Fibroblast of skin of left biceps (primary cell): ENCODE measurements at regions not wholly inside any gene's neighbourhood (a gene's known extent, or its start where the extent isn't known, plus 50 kb on each side); places are given as distances from the start of the nearest gene placed in this dataset.

Experiments used
- DNase-seq, 2 experiments: peaks; one replicate each; pipeline ENCODE4 v3.0.0-alpha.2; 2013; ENCODE audit warnings: low read depth in 2 of 2

- DNase-seq = no peak
Measured at GRCh38 chr13:56189439-56189838, 951.3 kb upstream of the PRR20A start.

GRCh38 chr13:56189978-56190377, 950.7 kb upstream of the PRR20A start:
- DNase-seq = no peak

- no peak for DNase-seq
Measured at GRCh38 chr13:56198350-56198749, 942.4 kb upstream of the PRR20A start.

GRCh38 chr13:56201834-56202233, 938.9 kb upstream of the PRR20A start:
- no peak for DNase-seq

DNA sequence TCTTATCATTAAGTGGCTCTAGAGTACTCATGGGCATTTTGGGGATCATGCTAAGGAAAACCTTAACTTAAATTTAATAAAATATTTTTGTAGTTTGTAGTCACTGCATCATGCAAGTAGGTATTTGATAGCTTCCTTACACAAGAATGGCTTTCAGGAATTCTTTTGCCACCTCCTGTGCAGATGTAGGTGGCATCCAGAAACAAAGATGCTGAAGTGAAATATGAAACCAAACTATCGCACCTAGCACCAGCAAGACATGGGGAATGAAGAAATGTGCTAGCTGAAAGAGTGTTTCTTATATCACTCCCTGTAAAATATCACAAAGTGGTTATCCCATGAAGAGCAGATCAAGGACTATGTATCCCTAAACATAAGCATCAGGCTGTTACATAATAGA, 924.5 kb upstream of the PRR20A start:
- DNase-seq = no peak

- DNase-seq = no peak
Measured at GRCh38 chr13:56247692-56248091, 893.0 kb upstream of the PRR20A start.

GRCh38 chr13:56271686-56272085, 869.0 kb upstream of the PRR20A start:
- DNase-seq = no peak

DNA sequence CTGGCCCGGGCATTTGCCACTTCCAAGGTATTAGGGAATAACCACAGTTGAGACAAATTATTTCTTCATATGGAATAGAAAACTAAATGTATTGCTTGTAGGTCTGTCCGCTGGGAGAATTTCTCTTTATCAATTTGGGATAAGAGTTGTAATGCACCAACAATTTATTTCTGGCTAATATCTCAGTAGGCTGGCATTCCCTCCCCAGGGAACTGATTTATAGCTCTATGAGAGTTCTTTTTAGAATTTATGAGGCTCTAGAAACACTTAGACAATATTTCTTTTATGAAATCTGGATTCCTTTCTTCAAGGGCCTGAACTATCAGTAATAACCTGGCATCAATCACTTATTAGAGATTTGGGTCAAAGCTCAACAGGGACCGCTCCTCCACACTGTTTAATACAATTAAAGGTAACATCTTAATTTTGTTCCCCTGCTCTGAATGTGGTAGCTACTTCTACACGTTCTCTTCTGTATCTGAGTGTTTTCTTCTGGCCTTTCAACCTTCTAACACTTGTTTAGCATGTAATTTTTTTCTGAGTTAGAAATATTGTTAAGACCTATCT, 857.4 kb upstream of the PRR20A start:
- no peak for DNase-seq

- no peak for DNase-seq
Measured at GRCh38 chr13:56299650-56300049, 841.1 kb upstream of the PRR20A start.

DNA sequence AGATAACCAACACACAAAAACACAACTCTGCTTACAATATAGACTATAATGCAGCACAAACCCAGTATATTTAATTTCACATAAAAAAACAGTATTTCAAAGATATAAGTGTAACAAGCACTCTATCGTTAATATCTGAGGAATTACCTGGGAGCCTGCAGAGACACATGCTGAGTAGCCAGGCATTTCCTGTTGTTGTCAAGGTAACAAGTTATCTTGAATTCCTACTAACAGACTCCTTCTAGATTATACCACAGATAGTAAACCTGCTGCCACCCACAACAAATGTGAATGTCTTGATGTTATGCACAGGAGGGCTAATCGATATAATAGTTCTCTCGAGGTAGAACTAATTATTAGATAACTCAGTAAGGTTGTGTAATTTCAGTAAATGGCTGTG, 826.0 kb upstream of the PRR20A start:
- no peak for DNase-seq

- DNase-seq = no peak
Measured at GRCh38 chr13:56317841-56318240, 822.9 kb upstream of the PRR20A start.

- no peak for DNase-seq
Measured at GRCh38 chr13:56332671-56333070, 808.0 kb upstream of the PRR20A start.

GRCh38 chr13:56335775-56336174, 804.9 kb upstream of the PRR20A start:
- no peak for DNase-seq

GRCh38 chr13:56338421-56338820, 802.3 kb upstream of the PRR20A start:
- DNase-seq = no peak

- no peak for DNase-seq
Measured at GRCh38 chr13:56347014-56347413, 793.7 kb upstream of the PRR20A start.

GRCh38 chr13:56349866-56350265, 790.9 kb upstream of the PRR20A start:
- DNase-seq = no peak

DNA sequence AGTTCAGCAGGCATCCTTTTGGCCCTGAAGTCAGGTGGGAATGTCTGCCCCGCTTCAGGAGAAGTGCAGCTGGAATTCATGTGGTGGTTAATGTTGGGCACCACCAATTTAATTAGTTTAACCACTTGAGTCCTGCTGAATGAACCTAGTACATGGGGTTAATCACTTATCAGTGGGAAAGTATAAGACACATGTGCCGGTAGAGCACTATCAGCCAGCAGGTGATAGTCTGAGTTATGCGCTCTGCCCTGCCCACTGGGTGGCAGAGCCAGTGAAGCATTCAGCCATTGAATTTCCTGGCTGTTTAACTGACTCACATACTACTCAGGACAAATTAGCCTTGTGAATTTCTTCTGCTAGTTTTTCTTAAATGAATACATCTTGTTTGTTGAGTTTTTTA, 789.7 kb upstream of the PRR20A start:
- DNase-seq = no peak

- no peak for DNase-seq
Measured at GRCh38 chr13:56352361-56352760, 788.4 kb upstream of the PRR20A start.

DNA sequence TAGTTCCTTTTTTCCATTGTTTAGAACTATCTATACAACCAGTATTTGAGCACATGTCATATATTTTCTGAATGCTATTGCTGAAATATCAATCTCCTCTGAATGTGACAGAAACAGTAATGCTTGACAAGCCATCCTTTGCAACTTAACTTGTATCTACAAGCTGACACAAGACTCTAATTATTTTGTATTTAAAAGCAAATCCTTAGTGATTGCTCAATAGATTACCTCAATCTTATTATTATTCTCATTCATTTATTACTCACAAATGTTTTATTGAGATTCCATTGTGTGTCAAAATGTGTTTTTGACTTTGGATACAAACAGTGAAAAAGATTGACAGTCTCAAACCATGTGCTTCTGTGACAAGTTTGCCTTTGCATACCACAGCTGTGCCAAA, 787.8 kb upstream of the PRR20A start:
- DNase-seq = no peak

- no peak for DNase-seq
Measured at GRCh38 chr13:56356690-56357089, 784.0 kb upstream of the PRR20A start.

- DNase-seq = no peak
Measured at GRCh38 chr13:56378566-56378965, 762.2 kb upstream of the PRR20A start.

DNA sequence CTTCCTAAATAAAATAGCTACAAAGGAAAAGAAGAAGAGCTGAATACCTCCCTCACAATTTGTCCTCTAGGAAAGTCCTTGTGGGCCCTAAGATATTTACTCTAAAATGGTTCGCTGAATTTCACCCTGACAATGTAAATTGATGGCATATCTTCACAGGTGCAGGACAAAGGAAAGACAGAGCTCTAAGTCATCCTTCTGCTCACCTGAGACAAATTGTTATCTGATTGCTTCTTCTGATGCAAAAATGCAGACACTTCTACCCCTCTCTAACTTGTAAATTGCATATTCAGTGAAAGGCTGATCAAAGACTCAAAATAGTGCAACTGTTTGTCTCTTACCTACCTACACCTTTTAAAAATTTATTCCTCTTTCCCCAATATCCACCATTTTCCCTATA, 747.2 kb upstream of the PRR20A start:
- DNase-seq = no peak

DNA sequence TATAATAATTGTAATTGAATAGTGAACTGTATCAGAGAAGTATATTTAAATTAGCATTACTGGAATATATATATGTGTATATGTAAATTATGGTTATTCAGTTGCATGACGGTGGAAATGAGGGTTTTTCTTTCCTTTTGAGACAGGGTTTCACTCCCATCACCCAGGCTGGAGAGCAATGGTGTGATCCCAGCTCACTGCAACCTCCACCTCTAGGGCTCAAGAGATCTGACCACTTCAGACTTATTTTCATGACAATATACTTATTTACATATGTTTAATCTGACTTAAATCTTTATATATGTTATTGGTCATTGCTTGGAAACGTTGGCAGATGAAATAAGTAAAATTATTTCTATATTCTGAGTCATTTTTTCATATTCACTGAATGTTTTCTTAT, 744.4 kb upstream of the PRR20A start:
- no peak for DNase-seq

GRCh38 chr13:56400774-56401173, 739.9 kb upstream of the PRR20A start:
- no peak for DNase-seq

DNA sequence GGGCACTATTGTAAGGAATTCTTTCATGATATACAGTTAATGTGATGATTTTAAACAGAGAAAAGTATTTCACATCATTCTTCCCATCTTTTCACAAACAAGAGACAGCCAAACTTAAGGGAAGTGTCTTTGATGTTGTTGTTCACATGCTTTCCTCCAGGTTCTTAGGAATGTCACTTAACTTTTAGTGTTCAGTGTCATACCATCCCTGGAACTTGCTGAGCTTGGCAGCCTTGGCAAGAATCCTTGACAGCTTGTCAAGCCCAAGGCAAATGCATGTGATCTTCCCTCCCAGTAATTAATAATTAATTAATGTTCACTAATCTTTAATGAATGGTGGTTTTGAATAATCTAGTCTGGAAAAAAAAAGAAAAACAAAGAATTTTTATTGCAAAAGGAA, 727.9 kb upstream of the PRR20A start:
- DNase-seq = no peak
